SK-N-SH (cell line): ENCODE measurements at regions not wholly inside any gene's neighbourhood (a gene's known extent, or its start where the extent isn't known, plus 50 kb on each side); places are given as distances from the start of the nearest gene placed in this dataset.

Experiments
- CTCF ChIA-PET: fragments of 300-600, 350-600 bp; formaldehyde crosslinking; extraction: SDS; loops from one replicate; lab custom pipeline; 2021; lab: Yijun Ruan, JAX
- POLR2A ChIA-PET: fragments of 350-600 bp; sonication (Branson Sonifier 250); formaldehyde crosslinking; extraction: SDS; loops from one replicate; lab custom pipeline; 2020; ENCODE audit warnings: antibody characterized with exemption, inconsistent platforms; lab: Yijun Ruan, JAX
- DNase-seq: peaks from one replicate; pipeline ENCODE4 v3.0.0; 2012
- H2AFZ ChIP-seq: fragments of 200-600 bp; sonication (generic); 2 replicates; pipeline ENCODE4 v1.8.1; 2016; ENCODE audit warnings: antibody characterized with exemption, mild to moderate bottlenecking, low read depth
- H3F3A ChIP-seq: fragments of 200-600 bp; sonication (generic); replicated peaks from 2 replicates; pipeline ENCODE3; 2016; ENCODE audit warnings: antibody characterized with exemption, mild to moderate bottlenecking; ENCODE audit not compliant: insufficient read depth
- H3K27ac ChIP-seq, 2 experiments: fragments of 200-500 bp in 1 of 2; fragments of 200-600 bp in 1 of 2; sonication (Bioruptor generic) in 1 of 2; sonication (generic), shearing (Covaris generic) in 1 of 2; 2 replicates each; pipeline versions ENCODE4 v1.5.1 to v1.6.1; 2014 to 2016; ENCODE audit warnings: low read depth in 2 of 2, inconsistent platforms in 1 of 2, low read length in 1 of 2, mild to moderate bottlenecking in 1 of 2, mixed read lengths in 1 of 2
- H3K27me3 ChIP-seq: fragments of 200-600 bp; sonication (generic), shearing (Covaris generic); 2 replicates; pipeline ENCODE4 v1.6.1; 2016; ENCODE audit warnings: mixed run types; ENCODE audit not compliant: insufficient read depth
- H3K36me3 ChIP-seq, 2 experiments: fragments of 200-500 bp in 1 of 2; fragments of 200-600 bp in 1 of 2; sonication (Bioruptor generic) in 1 of 2; sonication (generic) in 1 of 2; replicated peaks in 1 of 2; 2 replicates each; pipeline versions ENCODE3 to v1.5.1; 2014 to 2016; ENCODE audit warnings: low read length in 1 of 2, mild to moderate bottlenecking in 1 of 2; ENCODE audit not compliant: insufficient read depth in 2 of 2, control insufficient read depth in 1 of 2
- H3K4me1 ChIP-seq, 2 experiments: fragments of 200-500 bp in 1 of 2; fragments of 200-600 bp in 1 of 2; sonication (Bioruptor generic) in 1 of 2; sonication (generic), shearing (Covaris generic) in 1 of 2; 2 replicates each; pipeline versions ENCODE4 v1.5.1 to v1.6.1; 2014 to 2016; ENCODE audit warnings: low read depth in 1 of 2, low read length in 1 of 2, mixed run types in 1 of 2; ENCODE audit not compliant: insufficient read depth in 2 of 2, control insufficient read depth in 1 of 2
- H3K4me2 ChIP-seq: fragments of 200-600 bp; sonication (generic), shearing (Covaris generic); 2 replicates; pipeline ENCODE4 v1.6.1; 2017; ENCODE audit warnings: mixed run types
- H3K4me3 ChIP-seq, 2 experiments: fragments of 200-500 bp in 1 of 2; fragments of 200-600 bp in 1 of 2; sonication (Bioruptor generic) in 1 of 2; sonication (generic), shearing (Covaris generic) in 1 of 2; 2 replicates each; pipeline versions ENCODE4 v1.5.1 to v1.8.1; 2014 to 2016; ENCODE audit warnings: low read depth in 2 of 2, inconsistent platforms in 1 of 2, low read length in 1 of 2, mild to moderate bottlenecking in 1 of 2, mixed read lengths in 1 of 2, moderate library complexity in 1 of 2
- H3K79me2 ChIP-seq: fragments of 200-600 bp; sonication (generic); 2 replicates; pipeline ENCODE4 v1.8.1; 2017; ENCODE audit warnings: mild to moderate bottlenecking; ENCODE audit not compliant: insufficient read depth
- H3K9ac ChIP-seq: fragments of 200-600 bp; sonication (generic); 2 replicates; pipeline ENCODE4 v1.6.1; 2017; ENCODE audit warnings: mixed run types
- H3K9me2 ChIP-seq: fragments of 200-600 bp; sonication (generic); 2 replicates; pipeline ENCODE4 v1.6.1; 2017; ENCODE audit warnings: mixed run types
- H3K9me3 ChIP-seq: fragments of 200-600 bp; sonication (generic); 2 replicates; pipeline ENCODE4 v1.6.1; 2017; ENCODE audit warnings: mixed run types, mild to moderate bottlenecking, moderate library complexity
- H4K20me1 ChIP-seq: fragments of 200-600 bp; sonication (generic); 2 replicates; pipeline ENCODE4 v1.6.1; 2017; ENCODE audit warnings: mild to moderate bottlenecking, mixed run types; ENCODE audit not compliant: insufficient read depth
- ELF1 ChIP-seq: IDR thresholded peaks from 2 replicates; pipeline ENCODE4 v1.4.0; 2012
- EZH2phosphoT487 ChIP-seq: fragments of 200-600 bp; sonication (generic); IDR thresholded peaks from 2 replicates; pipeline ENCODE4 v1.6.1; 2017; ENCODE audit warnings: low read depth, mixed run types, mild to moderate bottlenecking, antibody characterized with exemption, moderate library complexity, borderline replicate concordance
- FOSL2 ChIP-seq: IDR thresholded peaks from 2 replicates; pipeline ENCODE4 v1.4.0; 2012; ENCODE audit warnings: low read depth, mild to moderate bottlenecking, moderate library complexity, borderline replicate concordance
- FOXJ3 ChIP-seq: sonication (generic); formaldehyde crosslinking; IDR thresholded peaks from 2 replicates; pipeline ENCODE4 v1.5.1; 2020; ENCODE audit warnings: mild to moderate bottlenecking, missing genetic modification reagents
- JUND ChIP-seq: IDR thresholded peaks from 2 replicates; pipeline ENCODE4 v1.4.0; 2012
- MEF2A ChIP-seq: IDR thresholded peaks from 2 replicates; pipeline ENCODE4 v1.4.0; 2012; ENCODE audit warnings: low read depth, borderline replicate concordance
- NRF1 ChIP-seq: IDR thresholded peaks from 2 replicates; pipeline ENCODE4 v1.6.1; 2012; ENCODE audit warnings: low read depth, mild to moderate bottlenecking, low read length
- SIN3A ChIP-seq: IDR thresholded peaks from 2 replicates; pipeline ENCODE4 v1.6.1; 2012; ENCODE audit warnings: low read depth, mild to moderate bottlenecking, low read length, moderate library complexity, borderline replicate concordance
- SMC3 ChIP-seq: IDR thresholded peaks from 2 replicates; pipeline ENCODE4 v1.6.1; 2012; ENCODE audit warnings: low read depth, low read length, improper control_type of control experiment
- WGBS: methylation state at CpG from one replicate; pipeline ENCODE4 v1.1.6; 2017; ENCODE audit warnings: low lambda C conversion rate; 5-methylcytosine and 5-hydroxymethylcytosine counted together
- TF ChIP-seq, protein P1 (sequence below): fragments of 150-350 bp; IDR thresholded peaks from 2 replicates; pipeline ENCODE4 v1.6.1; 2017; ENCODE audit warnings: antibody characterized with exemption, low read length, low read depth, borderline replicate concordance
- TF ChIP-seq, protein P2 (sequence below): IDR thresholded peaks from 2 replicates; pipeline ENCODE4 v1.4.0; 2012; ENCODE audit warnings: low read depth, borderline replicate concordance
- TF ChIP-seq, protein P3 (sequence below): IDR thresholded peaks from 2 replicates; pipeline ENCODE4 v1.4.0; 2012; ENCODE audit warnings: low read depth

DNA sequence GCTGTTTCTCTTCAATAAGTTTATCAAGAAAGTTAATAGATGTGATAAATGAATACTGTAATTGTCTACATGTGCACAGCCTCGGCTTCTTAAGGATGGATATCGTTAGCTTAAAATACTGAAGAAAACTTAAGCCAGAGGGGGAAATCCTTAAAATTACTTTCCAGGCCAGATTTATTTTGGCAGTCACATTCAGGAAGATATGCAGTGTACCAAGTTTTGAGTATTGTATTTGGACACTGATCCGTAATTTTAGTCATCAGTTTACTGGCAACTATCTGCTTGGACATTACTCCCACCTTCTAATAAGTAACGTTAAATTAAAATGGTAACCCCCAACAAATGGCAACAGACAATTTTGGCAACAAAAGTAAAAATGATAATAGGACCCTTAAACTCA lies 770.0 kb upstream of the ZEB2 start (continued):
- TF ChIP-seq, protein P1, sequence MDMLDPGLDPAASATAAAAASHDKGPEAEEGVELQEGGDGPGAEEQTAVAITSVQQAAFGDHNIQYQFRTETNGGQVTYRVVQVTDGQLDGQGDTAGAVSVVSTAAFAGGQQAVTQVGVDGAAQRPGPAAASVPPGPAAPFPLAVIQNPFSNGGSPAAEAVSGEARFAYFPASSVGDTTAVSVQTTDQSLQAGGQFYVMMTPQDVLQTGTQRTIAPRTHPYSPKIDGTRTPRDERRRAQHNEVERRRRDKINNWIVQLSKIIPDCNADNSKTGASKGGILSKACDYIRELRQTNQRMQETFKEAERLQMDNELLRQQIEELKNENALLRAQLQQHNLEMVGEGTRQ: no peak
- TF ChIP-seq, protein P2, sequence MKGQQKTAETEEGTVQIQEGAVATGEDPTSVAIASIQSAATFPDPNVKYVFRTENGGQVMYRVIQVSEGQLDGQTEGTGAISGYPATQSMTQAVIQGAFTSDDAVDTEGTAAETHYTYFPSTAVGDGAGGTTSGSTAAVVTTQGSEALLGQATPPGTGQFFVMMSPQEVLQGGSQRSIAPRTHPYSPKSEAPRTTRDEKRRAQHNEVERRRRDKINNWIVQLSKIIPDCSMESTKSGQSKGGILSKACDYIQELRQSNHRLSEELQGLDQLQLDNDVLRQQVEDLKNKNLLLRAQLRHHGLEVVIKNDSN: no peak
- TF ChIP-seq FOXJ3 (CRISPR knock-in tag) (no peak), JUND (no peak), SMC3 (no peak), SIN3A (no peak), ELF1 (no peak), NRF1 (no peak)
- TF ChIP-seq, protein P3, sequence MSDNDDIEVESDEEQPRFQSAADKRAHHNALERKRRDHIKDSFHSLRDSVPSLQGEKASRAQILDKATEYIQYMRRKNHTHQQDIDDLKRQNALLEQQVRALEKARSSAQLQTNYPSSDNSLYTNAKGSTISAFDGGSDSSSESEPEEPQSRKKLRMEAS: no peak

- ChIA-PET CTCF (no interaction called here), POLR2A (no interaction called here)
- Histone ChIP-seq H3K9me2 (no peaks in the 10 kb centered on the region), H3K4me2 (no peak overlapping the region), H4K20me1 (no peaks in the 10 kb centered on the region), H2AFZ (no peak overlapping the region), H3K9ac (no peak overlapping the region), H3K9me3 (no peaks in the 10 kb centered on the region), H3F3A (no peaks in the 10 kb centered on the region), H3K36me3 (no peaks in the 10 kb centered on the region), H3K27me3 (no peaks in the 10 kb centered on the region), H3K27ac (no peak overlapping the region), H3K4me1 (no peaks in the 10 kb centered on the region; a peak in 1 of 4 replicates), H3K79me2 (no peaks in the 10 kb centered on the region), H3K4me3 (no peak overlapping the region)
- WGBS: 82% methylated on average over 3 of the region's 3 CpGs
- TF ChIP-seq FOXJ3 (CRISPR knock-in tag): no peak
- TF ChIP-seq, protein P3: no peak
- TF ChIP-seq FOSL2: no peak
- no peak for TF ChIP-seq MEF2A
- no peak for TF ChIP-seq EZH2phosphoT487
- no peak for TF ChIP-seq ELF1
- TF ChIP-seq, protein P1: no peak
- TF ChIP-seq NRF1: no peak
- TF ChIP-seq SMC3: no peak
- DNase-seq: no peak
Observed at GRCh38 chr2:145288650-145289496, 769.0 kb upstream of the ZEB2 start.
